ENCODE measurements at regions not wholly inside any gene's neighbourhood (a gene's known extent, or its start where the extent isn't known, plus 50 kb on each side); places are given as distances from the start of the nearest gene placed in this dataset.
"Not testable (repeated sequence)": the region's sequence is repeated elsewhere in the genome, so short reads cannot be mapped to it uniquely, and the experiment has no call there.

GRCh38 chr7:91729046-91729445, 151.5 kb downstream of the MTERF1 start:
- not testable (repeated sequence) for TF ChIP-seq CTCF (conservative IDR thresholded peaks at IDR 0.05; ENCODE audit: low read length); EZH2phosphoT487 (IDR thresholded peaks at IDR 0.05; ENCODE audit: borderline replicate concordance)
